ENCODE measurements at regions not wholly inside any gene's neighbourhood (a gene's known extent, or its start where the extent isn't known, plus 50 kb on each side); places are given as distances from the start of the nearest gene placed in this dataset.

DNA sequence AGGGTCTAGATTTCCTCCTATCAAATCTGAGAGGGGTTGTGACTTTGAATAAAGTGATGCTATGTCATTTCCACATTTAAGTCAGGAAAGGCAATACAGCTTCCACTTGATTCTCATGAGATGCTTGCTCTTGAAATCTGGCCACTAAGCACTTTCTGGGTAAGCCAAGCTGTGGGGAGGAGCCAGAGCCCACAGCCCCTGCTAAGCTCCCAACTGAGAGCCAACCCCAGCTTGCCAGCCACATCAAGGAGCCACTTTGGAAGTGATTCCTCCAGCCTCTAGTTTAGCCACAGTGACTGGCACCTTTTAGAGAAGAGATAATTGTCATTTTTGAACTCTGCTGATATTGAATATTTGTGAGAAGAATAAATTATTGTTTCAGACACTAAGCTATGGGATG lies 1441.5 kb upstream of the IGFBP7 start:
- DNase-seq: no peak

DNA sequence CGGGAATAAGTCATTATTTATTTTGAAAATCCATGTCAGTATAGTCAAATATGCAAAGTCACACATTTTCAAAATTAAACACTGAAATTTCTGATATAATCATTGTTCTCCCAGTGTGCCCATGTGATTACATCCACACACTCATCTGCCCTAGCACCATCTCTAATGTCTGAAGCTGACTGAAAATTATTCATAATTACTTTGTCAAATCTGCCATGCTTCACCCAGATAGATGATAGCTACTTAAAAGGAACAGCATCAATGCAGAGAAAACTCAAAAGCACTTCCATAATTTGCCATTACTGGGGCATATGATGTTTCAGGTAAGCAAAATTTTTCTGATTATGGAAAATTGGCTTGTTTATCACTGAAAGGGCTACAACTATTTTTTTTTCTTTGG lies 1433.3 kb upstream of the IGFBP7 start:
- no peak for DNase-seq

DNA sequence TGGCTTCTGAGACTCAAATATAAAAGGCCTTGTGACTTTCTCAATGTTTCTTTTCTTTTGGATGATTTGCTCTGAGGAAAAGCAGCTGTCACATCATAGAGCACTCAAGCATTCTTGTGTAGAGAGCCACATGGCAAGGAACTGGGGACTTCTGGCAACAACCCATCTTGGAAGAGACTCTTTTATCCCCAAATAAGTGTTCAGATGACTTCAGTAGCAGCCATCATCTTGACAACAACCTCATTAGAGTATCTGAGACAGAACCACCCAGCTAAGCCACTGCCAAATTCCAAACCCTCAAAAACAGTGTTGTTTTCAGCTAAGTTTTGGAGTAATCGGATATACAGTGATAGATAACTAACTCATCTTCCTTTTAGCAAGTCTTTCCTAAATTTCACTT lies 1431.7 kb upstream of the IGFBP7 start:
- no peak for DNase-seq

DNA sequence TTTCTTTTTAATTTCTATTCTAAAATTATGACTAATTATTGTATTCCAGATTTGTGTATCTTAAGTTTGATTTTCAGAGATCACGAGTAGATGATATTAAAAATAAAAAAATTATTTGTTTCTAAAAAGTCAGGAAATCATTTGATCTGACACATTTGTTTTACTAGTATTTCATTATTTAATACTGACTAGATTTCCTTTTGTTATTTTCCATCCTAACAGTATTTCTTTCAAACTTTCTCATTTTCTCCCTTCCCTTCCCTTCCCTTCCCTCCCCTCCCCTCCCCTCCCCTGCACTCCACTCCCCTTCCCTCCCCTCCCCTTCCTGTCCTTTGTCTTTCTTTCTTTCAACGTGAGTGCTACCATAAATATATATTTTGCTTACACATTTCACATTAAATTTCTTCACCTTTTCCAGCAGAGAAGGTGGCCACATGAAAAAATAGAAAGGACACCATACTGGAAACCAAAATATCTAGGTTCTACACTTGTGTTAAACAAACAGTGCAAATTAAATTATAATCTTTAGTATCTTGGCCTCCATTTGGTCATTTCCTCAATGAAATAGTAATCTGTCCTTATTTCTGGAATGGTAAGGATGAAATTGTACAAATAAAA lies 1412.7 kb upstream of the IGFBP7 start:
- no peak for DNase-seq

DNA sequence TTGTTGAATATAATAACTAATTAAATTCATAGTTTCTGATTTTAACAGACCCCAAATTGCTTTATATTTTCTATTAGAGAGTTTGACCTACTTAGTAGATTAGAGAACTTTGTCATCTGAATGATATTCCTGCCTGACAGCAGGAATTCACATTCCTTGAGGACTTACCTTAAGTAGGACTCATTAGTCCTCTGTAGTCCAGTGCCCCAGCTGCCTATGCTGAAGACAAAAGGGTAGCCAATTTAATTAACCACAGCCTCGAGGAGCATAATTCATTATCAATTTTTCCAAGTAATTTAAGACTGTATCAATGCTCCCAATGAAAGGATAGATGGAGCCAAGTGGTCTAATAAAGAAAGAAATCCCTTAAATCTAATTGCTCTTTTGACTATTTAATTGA lies 1405.0 kb upstream of the IGFBP7 start:
- no peak for DNase-seq

DNA sequence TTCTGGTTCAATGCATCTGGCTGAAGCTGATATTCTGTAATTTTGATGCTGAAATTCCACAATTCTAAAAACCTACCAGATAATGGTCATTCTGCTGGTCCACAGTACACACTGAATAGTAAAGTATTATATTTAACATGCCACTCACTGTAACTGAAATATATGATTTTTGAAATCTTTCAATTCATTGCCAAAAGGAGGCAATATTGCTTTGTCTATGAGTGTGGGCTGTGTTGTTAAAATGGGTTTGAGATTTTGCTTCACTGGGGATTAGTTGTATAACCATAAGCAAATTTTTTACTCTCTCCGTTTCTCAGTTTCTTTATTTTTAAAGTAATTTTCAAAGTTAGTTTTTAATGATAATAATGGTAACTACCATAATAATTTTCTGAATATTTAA lies 1404.1 kb upstream of the IGFBP7 start:
- no peak for DNase-seq

DNA sequence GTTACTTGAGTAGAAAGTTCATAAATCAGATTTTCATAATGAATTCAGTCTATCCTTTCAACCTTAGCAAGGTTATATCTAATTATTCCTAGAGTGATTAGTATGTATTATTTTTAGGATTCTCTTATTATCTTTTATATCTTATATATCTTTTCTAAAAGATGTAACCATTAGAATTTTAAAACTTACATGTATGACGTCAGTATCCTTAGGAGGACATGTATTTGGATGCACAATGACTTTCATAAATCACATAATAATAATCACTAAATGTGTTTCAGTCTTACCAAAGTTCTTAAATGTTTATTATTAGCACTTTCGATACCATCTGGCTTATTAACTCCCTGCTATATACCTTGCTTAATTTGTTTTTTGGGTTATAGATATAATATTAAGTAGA lies 1400.5 kb upstream of the IGFBP7 start:
- DNase-seq: no peak

DNA sequence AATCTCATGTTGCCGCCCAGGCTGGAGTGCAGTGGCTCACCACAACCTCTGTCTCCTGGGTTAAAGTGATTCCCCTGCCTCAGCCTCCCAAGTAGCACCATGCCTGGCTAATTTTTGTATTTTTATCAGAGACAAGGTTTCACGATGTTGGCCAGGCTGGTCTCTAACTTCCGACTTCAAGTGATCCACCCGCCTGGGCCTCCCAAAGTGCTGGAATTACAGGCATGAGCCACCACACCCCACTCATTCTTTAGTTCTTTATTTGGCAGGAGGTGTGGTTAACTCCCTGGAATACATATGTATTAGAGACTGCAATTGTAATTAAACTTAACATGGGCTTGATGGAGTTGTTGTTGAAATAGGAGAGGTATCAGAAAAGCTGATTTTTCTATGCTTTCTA lies 1396.9 kb upstream of the IGFBP7 start:
- DNase-seq: no peak

DNA sequence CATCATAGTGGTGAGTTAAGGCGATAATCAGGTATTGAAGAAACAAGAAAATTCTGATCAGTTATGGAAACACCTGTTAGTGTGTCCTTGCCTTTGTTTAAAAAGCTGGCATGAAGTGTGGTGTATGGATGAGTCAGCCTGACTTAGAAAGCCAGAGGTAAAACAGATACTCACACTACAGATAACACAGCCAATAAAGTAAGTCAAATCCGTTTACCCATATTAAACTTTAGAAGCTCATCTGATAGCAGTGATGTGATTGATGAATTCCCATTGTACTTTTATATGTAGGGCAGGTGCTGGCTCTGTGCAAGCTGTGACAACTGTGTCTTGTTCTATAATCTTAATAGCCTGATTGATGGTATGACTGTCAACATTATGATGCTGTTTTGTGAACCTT lies 1392.7 kb upstream of the IGFBP7 start:
- DNase-seq: no peak

DNA sequence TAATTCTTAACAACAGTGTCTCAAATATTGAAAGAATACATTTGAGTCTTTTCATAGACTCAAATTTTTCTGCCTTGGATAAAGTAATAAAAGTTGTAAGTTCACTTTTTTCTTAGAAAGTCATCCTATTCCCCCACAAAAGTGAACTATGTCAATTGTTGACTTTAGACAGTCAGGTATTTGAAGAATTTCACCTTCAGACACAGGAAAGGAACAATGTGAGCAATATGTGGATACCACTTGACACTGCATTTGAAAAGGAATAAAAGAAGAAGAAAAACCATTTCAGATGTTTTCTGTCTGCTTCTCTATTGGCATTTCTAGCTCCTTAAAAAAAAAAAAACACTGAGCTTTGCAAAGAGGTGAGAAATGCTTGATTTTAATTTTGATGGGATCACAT lies 1389.0 kb upstream of the IGFBP7 start:
- no peak for DNase-seq

DNA sequence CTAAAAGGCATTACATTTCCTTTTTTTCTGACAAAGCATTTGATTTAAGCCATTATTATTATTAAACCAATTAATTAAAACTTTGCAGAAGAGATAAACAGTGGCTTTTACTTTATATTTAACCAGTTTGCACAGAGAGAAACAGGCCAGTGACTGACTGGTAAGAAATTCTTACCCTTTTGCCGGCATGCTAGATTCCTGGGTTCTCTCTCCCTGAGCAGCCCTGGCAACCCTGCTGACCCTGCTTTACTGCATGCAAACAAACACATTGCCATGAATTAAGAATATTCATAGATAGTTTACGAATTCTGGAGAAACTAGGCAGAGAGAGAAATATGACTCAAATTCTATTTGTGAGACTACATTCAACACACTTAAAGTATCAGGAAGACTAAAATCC lies 1381.4 kb upstream of the IGFBP7 start:
- DNase-seq: no peak

DNA sequence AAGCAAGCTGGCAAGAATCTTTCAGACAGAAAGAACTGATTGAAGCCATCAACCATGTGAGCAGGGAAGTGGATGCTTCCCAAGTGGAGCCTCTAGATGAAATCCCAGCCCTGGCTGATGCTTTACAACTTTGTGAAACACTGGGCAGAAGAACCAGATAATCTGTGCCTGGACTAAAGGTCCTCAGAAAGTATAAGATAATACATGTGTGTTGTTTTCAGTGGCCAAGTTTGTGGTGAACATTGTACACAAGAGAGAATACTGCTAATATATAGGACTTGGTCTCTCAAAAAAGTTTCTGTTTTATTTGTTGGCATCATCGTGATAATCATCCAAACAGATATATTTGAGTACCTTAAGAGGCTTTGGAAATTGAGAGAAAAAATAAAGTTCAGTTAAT lies 1367.8 kb upstream of the IGFBP7 start:
- DNase-seq: no peak

DNA sequence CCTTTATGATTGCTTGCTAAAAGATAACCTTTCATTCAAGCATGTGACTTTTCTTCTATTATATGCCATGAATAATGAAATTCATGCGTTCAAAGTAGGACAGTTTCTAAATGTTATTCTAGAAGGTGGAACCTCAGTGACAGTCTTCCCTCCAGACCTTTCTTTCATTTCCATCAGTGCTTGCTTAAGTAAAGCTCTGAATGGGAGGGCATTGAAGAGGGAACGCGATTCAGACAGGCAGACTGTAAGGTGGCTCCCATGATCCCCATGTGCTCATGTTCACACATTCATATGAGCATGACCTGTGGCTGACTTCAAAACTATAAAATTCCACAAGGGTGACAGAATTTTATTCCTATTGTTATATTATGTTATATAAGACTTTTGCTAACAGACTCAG lies 1367.3 kb upstream of the IGFBP7 start:
- no peak for DNase-seq

DNA sequence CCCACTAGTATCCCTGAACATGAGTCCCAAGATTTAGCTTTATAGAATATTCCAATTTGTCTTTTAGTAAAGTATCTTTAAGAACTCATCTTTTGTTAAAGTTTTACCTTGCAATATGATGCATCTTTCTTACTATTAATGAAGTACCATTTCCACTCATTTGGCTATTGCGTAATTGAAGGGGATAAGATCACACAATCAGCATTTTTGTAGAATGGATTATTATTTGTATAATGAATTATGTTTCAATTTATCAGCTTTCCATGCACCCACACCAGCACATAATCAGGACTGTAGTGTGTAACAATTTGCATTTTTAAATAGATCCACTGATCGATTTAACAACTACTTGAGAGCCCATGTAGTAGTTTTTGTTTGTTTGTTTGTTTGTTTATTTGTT lies 1364.9 kb upstream of the IGFBP7 start:
- no peak for DNase-seq

DNA sequence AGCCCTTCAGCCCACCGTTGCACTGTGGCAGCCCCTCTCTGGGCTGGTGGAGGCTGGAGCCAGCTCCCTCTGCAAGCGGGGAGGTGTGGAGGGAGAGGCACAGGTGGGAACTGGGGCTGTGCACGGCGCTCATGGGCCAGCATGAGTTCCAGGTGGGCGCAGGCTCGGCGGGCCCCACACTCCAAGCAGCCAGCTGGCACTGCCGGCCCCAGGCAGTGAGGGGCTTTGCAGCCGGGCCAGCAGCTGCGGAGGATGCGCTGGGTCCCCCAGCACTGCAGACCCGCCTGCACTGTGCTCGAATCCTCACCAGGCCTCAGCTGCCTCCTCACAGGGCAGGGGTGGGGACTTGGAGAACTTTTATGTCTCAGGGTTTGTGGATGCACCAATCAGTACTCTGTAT lies 1354.8 kb upstream of the IGFBP7 start:
- no peak for DNase-seq

DNA sequence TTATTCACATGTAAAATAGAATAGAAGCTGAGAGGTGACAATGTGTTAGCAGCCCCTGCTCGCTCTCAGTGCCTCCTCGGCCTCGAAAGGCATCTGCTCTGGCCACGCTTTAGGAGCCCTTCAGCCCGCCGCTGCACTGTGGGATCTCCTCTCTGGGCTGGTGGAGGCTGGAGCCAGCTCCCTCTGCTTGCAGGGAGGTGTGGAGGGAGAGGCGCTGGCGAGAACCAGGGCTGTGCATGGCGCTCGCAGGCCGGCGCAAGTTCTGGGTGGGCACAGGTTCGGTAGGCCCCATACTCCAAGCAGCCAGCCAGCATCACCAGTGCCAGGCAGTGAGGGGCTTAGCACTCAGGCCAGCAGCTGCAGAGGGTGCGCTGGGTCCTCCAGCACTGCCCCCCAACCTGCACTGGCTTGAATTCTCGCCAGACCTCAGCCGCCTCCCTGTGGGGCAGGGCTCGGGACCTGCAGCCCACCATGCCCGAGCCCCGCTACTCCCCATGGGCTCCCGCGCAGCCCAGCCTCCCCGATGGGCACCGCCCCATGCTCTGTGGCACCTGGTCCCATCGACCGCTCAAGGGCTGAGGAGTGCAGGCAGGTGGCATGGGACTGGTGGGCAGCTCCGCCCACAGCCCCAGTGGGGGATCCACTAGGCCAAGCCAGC lies 1346.7 kb upstream of the IGFBP7 start:
- no peak for DNase-seq

DNA sequence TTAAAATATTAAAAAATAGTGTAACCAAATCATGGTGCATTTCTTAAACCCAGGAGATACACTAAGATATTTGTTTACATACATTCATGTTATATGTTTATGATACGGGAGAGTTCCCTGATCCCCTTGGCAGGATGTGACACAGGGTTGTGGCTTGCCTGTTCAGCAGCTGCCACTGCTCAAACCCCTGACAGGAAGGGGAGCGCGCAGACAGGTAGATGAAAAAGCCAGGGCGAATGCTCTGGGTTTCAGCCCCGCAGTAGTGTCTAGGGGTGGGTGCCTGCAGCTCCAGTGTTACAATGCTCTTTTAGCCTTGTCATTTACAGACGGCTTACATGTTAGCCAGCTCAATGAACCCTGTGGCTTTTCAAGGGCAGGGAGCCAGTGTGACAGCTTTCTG lies 1343.8 kb upstream of the IGFBP7 start:
- DNase-seq: no peak

DNA sequence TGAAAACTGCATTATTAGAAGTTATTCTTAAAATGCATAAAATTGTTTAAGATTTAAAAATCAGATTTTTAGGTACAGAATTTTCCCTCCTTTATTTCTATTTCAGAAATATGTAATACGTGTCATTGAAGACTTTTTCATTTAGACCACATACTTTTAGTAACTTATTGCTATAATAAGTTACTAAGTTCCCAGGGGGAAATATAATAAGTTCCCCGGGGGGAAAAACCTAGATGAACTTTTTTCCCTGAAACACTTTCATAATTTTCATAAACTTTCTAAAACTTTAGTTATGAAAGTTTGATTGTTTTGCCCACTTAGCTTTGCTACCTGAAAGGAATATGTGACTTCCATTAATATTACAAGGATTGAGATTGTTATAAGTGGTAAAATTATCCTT lies 1341.5 kb upstream of the IGFBP7 start:
- no peak for DNase-seq

DNA sequence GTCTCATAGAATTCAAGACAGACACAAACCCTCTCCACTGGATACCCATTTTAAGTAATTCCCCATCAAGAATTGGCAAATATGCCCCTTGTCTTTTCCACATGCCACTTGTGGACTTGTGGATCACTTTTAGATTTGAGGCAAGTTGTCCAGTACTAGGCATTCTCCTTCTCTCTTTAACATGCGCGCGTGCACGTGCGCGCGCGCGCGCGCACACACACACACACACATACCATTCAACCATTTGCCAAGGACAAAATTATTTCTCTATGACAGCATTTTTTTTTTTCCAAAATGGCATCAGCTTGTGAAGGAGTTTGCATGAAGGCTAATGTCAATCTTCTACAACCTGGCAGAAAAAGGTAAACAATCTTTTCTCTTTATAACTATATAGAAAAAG lies 1325.7 kb upstream of the IGFBP7 start:
- no peak for DNase-seq

DNA sequence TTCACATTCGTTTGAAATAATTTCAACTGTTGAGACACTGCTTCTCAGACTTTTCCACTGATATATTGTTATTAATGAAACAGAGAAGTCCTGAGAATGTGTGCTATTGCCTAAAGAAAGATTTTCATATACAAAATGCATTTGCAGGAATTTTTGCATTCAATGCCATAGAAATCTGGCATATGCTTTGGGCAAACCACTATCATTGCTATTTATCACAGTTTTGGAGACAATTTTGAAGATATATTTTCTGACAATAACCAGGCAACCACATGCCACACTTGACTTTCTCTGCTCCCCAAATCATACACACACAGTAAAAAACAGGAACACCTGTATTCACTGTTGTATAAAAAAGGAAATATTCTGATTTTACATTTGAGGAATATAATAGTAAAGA lies 1303.7 kb upstream of the IGFBP7 start:
- no peak for DNase-seq

DNA sequence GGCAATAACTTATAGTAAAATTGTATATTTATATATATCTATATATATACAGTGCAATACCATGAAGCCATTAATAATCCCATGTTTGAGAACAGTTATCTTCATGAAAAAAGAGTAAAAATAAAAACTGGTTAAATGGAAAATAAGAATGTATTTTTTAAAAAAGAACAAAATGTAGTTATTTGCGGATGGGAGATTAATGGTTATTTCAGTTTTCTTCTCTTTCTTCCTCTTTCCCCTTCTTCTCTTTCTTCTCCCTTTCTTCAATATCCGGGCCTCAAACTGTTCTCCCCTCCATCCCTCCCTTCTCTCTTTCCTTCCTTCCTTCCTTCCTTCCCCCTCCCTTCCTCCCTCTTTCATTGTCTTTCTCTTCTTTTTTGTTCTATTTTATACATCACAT lies 1301.7 kb upstream of the IGFBP7 start:
- DNase-seq: no peak

DNA sequence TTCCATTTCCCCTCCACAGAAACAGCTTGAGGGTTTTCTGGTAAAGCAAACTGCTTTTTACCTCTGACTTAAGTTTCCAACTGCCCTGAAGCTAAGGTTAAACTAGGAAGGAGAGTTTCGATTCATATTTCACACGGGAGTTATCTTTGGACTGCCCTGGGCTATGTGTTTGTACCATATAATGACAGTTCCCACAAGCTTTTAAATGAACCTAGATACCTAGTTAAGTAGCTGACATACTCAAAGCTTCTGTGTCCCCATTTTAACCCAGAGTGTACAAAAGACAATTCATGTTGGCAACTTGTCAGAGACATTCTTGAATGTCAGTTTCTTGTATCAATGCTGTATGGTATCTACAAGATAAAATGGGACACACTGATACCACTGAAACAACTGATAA lies 1296.6 kb upstream of the IGFBP7 start:
- no peak for DNase-seq

DNA sequence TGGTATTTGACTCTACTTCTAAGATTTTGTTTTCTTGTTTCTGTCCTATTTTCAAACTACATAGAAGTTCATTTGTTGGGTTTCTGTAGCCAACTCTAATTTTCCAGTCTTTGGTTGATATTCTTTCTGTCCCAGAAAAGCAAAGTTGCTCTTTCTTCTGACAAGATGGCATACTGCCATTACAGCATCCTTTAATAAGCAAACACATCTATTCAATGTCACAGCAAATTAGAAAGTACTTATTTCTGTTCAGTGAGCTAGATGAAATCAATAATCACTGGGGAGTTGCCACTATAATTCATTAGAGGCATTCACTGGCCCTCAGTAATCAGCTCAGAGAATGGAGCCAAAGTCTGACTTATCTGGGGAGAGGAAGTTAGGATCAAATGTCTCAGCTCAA lies 1258.0 kb upstream of the IGFBP7 start:
- no peak for DNase-seq

DNA sequence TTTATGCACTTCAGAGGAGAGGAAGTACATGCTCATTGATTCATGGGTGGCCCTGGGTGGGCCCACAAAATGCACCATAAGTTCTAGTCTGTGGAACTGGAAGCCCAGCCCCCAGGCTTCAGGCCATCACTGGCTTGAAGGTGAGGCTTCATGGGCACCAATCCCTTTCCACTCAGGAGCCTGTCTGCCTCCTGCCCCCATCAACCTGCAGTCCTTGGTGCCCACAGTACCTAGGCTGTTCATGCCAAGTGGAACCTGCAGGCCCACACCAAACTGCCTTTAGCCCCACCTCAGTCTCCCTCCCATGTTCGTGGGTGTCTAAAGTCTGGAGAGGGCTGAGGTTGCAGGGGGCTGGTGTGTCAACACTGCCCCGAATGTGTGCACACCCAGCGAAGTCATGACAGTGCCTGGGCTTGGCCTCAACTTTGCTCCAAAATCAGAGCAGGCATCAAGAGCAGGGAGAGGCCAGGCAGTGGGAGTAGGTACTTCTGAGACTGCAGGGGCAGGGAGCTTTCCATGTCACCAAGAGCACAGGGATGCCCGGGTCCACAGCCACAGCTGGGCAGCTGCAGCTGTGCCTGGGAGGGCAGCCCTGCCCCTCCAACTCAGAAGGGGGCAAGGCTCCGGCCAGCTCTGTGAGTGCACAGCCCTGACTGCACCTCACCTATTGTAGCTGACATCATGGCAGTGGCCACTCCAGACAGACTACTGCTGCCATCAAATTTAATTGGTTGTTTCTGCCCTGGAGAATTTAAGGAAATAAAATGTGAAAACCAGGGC lies 1250.4 kb upstream of the IGFBP7 start:
- DNase-seq: no peak

DNA sequence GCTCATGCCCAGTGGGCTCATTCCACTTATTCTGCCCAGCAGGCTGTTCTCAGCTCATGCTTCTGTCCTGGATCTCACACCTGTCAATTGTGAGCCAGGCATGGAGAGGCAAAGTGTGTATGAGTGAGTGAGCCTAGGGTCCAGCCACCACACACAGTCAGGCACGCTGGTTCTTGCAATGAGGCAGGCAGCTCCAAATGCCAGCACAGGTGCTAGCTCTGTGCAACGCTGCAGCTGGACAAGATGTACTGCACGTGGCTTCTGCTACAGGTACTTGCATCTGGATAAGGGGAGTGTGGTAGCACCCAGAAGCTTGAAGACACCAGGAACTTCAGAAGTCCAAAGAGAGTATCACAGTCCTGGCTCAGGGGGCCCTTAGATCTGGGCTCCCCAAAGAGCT lies 1249.4 kb upstream of the IGFBP7 start:
- no peak for DNase-seq

All from cortex of kidney (tissue), 1 donor.